GM21447 (cell line): ENCODE measurements at regions not wholly inside any gene's neighbourhood (a gene's known extent, or its start where the extent isn't known, plus 50 kb on each side); places are given as distances from the start of the nearest gene placed in this dataset.

Experiments
- ATAC-seq: cut with Tn5 transposase; IDR thresholded peaks from one replicate; pipeline ENCODE4 v1.9.1; 2021; ENCODE audit not compliant: unreplicated experiment

DNA sequence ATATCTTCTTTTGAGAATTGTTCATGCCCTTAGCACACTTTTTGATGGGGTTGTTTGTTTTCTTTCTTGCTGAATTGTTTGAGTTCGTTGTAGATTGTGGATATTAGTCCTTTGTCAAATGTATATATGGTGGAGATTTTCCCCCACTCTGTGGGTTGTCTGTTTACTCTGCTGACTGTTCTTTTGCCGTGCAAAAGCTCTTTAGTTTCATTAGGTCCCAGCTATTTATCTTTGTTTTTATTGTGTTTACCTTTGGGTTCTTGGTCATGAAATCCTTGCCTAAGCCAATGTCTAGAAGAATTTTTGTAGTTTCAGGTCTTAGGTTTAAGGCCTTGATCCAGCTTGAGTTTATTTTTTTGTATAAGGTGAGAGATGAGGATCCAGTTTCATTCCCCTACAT lies 1372.6 kb upstream of the TENM3 start:
- no peak for ATAC-seq

DNA sequence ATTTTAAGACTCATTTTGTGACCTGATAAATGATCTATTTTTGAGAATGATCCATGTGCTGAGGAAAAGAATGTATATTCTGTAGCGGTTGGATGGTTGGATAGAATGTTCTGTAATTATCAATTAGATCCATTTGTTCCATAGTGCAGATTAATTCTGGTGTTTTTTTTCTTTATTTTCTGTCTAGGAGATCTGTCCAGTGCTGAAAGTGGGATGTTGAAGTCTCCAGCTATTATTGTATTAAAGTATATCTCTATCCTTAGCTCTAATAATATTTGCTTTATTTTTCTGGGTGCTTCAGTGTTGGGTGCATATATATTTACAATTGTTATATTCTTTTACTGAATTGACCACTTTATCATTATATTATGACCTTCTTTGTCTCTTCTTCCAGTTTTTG lies 1344.9 kb upstream of the TENM3 start:
- no peak for ATAC-seq

DNA sequence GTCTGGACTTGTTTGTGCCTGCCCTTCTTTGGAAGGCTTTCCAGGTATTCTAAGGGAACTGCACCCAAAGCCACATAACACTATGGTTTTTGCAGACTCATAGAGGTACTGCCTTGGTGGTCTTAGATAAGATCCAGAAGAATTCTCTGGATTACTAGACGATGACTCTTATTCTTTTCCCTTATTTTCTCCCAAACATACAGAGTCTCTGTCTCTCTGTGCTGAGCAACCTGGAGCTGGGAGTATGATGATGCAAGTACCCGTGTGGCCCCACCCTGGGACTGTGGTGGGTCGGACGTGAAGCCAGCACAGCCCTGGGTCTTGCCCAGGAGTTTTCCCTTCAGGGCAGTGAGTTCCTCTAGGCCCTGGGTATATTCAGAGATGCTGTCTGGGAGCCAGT lies 1342.4 kb upstream of the TENM3 start:
- ATAC-seq: no peak

DNA sequence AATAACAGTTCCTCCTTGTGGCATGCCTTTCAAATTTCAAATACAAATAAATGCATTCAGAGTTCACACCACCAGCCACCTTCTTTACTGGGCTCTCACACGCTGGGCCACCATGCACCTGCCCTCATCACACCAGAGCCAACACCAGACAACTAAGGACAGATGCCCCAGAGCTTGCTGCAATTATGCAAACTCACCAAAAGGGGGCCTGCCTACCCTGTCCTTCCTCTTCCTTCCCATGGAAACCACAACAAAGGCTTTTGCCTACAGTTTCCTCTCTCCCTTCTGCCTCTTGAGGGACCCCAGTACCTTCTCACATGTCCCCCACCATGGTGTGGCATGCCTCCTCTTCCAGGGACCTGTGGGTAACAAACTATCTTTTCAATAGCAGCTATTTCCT lies 1333.9 kb upstream of the TENM3 start:
- ATAC-seq: no peak

DNA sequence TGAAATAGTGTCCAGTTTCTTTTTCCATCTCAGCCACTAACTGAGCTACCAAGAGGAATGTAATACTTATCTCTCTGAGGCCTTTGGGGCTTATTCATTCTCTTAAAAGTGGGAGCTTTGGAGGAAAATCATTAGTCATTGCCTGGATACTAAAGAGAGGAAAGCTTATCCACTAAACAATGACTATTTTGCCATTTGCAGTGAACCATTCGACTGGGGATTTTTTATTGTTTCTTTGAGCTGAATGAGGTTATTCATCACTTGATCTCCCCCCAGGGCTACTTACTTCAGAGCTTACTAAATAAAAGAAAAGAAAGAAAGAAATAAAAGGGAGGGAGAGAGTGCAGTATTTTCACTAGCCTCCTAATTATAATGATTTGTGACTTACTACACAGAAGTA lies 1329.5 kb upstream of the TENM3 start:
- ATAC-seq: no peak

DNA sequence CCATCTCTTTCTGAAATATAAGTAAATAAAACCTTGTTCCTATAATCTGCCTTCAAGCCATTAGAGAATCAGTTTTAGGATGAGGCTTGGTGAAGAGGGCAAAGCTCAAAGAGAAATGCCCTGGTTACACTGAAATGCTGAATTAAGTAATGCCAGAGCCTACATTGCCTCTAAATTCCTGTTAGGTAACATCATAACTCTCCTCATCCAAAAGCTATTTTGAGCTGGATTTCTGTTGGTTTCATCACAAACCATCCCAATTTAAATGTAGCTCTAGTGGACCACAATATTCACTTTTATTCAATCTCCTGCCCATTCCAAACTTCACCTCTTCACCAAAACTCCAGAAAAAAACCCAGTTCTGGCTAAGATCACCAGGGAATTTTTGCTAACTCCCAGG lies 1319.7 kb upstream of the TENM3 start:
- ATAC-seq: no peak

DNA sequence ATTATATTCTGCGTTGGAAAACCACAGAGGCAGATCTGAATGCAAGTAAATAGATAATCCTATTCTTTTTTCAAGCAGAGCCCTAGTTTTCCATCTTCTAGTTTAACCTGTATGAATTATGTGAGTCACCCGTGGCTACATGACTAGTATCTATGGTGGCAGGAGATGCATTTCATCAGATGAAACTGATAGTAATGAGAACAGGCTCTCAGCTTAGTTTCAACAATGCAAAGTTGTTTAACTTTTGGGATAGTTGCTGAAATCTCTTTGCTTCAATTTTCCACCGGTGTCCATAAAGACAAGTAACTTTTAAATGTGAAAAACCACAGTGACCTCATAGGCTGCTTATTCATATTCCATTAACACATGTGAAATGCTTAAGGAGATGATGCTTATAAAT lies 1317.4 kb upstream of the TENM3 start:
- no peak for ATAC-seq

DNA sequence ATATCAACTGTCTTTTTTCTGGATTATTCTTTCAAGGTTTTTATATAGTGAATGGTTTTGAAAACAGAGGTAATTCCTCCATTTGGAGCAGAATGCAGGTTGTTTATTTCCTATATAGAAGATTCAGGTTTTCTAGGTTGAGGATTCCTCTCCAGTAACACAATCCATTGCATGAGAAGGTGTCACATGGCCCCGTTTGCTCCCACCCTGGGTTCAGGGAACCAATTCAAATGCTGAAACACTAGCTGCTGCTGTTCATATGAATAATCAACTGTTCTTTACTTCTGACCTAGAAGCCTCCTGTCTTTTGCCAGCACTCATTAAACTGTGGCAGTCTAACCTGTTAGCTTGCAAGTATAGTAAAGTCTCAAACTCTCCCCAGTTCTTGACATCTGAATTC lies 1316.9 kb upstream of the TENM3 start:
- no peak for ATAC-seq

DNA sequence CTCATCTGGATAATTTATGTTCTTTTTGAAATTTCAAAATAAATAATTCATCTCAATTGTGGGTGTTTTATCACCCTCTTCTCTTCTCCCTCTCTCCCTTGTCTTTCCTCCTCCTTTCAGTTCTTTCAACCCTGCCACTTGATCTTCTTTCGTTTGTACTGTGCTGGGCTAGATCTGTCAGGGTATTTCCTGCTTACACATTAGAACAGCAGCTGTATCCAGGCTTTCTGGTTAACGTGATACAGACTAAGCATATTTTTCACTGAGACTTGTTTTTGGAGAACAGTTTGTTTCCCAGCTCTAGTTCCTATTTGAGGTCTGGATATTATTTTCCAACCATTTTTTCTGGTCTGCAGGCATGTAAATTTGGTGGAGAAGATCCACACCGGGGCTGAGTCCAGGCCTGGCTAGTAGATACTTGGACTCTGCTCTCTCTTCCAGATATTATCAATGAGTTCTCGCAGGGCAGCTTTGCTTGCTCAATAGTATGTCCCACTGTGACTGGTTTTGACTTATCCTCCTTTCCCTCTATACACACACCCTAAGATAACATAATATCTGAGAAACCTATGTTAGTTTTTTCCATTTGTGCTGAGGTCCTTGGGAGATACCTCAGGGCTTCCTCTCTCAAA lies 1310.7 kb upstream of the TENM3 start:
- no peak for ATAC-seq

DNA sequence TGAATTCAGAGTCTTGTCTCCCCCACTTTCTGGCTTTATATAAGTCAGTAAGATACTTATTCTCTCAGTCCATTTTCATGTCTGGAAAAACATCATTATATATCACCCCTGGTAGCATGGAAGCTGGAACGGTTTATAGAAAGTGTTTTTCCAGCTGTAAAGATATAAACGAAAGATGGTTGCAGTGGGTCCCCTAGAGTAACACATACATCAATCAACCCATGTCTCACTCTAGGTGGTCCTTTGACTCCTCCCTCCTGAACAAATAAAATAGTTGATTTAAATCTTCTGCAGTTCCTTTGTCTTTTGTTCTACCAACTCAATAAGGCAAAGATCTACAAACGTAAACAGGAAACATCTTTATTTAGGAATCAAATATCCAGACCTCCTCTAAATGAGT lies 1306.1 kb upstream of the TENM3 start:
- no peak for ATAC-seq

DNA sequence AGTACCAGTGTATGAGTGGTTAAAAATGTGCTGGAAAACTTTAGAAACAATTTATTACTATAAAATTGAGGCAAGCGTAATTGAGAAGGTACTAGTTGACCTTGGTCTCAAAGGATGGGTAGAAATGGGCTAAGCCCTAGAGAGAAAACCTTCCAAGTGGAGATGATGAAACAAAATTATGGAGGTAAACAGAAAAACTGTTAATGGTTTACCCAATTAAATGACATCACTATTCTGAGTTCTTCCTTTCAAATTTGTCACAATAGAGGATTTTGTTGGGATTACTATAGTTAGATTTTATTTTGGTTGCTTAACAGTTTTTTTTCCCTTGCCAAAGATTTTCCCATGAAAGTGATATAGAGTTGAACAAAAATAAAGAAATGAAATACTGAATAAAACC lies 1302.5 kb upstream of the TENM3 start:
- ATAC-seq: no peak

DNA sequence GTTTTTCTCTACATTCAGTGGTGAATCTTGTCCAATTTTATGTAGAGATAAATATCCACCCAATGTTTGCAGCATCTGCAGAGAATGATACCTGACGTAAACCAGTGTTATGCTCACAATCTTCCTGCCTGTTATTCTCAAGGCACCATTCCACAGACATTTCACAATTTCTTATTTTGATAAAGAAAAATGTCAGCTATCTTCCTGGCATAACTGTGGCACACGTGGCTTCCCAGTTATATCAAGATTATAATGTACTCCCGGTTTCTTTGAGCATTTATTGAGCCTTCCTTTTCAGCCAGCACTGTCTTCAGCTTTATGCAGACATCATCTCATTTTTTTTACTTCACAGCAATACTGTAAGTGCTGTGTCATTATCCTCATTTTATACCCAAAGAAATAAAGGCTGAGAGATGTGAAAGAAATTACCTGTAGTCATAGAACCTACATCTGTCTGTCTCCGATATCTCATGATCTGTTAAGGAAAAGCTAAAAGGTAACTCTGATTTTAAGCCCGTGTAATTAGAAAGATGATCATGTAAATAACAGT lies 1300.8 kb upstream of the TENM3 start:
- ATAC-seq: no peak

DNA sequence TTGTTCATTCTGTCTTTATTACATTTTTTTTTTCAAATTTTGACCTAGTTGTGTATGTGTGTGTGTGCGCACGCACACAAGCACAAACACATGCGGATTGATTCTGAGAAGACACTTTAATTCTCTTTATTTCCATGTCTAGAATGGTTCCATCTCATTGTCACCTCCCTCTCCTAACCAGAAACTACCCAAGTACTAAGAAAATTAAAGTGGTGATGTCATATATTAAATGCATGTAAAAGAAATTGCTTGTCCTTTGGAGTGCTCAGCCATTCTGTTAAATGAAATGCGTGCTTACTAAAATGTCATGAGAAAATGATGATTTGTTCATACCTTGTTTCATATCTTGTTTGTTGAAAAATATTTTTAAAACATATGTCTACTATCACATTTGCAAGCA lies 1297.0 kb upstream of the TENM3 start:
- ATAC-seq: no peak

DNA sequence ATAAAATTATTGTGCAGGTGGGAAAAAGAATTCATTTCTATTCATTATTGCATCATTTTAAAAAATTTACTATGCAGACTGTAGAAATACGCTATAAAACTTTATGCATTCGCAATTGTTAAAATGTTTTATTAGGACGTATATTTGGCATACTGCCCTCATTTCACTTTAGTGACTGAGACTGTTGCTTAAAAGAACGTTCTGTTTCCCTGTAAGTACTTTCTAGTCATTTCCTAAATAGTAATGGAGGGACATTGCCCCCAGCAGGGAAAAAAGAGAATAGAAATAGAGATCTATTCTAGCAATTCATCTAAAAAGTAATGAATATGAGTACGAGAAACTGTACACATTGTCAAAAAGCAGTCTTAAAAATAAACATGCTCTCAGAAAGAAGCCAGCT lies 1295.8 kb upstream of the TENM3 start:
- ATAC-seq: no peak

DNA sequence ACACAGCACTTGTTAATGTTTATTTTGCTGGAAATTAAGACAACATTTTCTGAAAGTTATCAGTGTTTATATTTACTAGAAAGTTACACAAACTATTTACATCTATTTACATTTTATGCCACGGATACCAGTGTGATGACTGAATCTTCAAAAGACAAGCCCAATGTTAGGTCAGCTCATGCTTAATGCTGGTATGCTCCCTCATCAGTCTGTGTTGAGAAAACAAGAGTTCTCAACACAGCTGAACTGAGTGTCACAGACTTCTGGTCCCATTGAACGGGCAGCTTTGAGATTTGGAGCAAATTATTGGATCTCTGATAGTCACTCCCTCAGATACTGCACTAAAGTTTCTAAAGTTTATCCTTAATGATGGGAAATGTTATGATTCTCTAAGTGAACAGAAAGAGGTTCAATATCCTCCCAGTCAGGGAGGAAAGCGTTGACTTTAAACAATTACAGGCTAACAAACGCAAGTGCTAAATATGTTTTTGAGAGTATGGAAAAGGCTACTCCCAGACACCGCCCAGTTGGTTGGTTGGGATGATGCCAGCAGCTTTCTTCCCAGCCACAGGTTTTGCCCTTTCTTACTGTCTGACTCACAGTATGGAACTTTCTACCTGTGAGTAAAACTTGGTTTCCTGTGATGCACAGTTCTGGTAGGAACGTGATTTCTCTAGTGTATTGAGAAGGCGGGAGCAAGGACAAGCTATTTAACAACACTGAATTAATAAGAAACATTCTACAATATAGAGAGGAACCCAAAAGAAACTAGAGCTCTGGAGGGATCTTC lies 1293.6 kb upstream of the TENM3 start:
- no peak for ATAC-seq

DNA sequence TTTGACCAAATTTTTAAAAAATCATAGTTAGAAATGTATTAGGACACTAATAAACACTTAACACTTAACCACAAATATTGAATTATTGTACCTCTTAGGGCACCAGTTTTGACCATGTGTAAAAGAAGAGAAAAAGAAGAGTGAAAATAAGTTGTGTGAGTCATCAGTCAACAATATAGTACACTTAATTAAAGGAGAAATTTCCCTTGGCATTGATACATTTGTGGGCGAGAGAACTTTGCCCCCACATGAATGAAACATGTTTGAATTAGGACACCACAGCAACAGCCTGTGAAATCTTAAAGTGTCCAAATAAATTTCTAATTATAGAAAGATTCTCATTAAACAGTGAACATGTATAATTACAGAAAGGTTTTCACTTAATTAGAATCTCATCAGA lies 1292.8 kb upstream of the TENM3 start:
- no peak for ATAC-seq

DNA sequence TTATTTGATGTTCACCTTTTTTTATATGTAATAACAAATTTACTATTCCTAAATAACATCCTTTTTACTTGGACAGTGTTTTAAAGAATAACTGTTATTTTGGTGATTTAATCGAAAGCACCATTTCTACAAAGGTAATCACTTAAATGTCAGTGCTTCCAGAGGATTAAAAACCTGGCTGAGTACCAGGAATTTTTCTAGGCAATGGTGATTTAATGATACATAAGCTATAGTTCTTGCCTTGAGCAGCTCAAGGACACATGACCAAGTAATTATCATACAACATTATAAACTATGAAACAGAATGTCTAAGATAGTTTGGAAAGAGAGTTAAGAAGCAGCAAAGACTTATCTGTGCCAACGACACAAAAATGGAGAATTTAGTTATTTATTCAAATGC lies 1291.9 kb upstream of the TENM3 start:
- ATAC-seq: no peak

DNA sequence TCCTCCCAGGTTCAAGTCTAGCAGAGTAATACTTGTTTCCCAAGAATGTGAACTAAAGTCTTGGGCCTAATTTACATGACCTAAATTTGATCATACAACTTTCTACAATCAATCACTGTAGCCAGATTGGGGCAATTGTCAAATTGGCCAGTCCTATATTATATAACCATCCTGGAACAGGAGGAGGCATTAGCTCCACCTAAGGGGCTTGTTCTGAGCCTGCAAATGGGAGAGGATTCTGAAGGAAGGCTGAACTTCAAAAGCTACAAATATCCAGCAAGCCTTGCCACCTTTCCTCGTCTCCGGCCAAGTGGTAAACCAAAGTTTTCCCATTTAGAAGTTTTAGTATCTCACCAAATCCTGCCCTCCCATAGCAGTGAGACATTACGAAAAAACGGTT lies 1289.6 kb upstream of the TENM3 start:
- ATAC-seq: no peak

DNA sequence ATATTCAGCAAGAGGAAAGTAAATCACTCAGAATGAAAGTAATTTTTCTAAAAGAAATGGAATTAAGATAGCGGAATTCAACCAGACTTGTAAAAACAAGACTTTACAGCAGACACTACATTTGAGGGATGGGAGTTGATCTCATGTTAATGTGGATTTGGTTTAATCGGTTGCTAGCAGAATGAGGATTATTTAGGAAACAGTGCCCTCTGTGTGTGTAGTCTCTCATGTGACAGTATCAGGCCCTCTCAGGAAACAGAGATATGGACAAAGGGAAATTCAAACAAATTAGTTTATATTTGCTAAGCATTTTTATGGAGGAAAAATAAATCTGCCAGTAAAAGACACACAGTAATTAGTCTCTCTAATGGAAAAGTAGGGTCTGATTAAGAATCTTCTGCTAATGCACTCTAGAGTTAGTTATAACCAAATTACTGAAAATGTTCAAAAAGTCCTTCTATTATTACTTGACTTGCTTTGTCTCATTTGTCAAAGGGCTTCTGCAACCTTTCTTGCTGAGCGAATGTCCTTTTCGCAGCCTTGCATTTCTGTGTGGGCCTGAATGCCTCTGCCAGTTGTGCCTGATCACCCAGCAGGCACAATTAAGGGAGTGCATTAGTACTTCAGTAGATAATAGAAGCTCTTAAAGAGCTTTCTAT lies 1282.3 kb upstream of the TENM3 start:
- ATAC-seq: no peak

DNA sequence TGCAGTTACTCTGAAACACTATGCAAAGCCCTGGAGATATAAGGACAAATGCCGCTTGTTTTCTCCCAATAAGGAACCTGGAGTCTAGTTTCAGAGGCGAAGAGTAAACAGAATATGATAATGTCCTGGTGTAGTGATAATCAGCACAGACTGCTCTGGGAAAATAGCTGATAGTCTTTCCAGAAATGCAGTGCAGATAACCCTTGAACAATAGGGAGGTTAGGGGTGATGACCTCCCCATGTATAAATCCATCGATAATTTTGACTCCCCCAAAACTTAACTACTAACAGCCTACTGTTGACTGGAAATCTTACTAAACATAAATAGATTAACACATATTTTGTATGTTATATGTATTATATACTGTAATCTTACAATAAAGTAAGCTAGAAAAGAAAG lies 1280.9 kb upstream of the TENM3 start:
- ATAC-seq: no peak

DNA sequence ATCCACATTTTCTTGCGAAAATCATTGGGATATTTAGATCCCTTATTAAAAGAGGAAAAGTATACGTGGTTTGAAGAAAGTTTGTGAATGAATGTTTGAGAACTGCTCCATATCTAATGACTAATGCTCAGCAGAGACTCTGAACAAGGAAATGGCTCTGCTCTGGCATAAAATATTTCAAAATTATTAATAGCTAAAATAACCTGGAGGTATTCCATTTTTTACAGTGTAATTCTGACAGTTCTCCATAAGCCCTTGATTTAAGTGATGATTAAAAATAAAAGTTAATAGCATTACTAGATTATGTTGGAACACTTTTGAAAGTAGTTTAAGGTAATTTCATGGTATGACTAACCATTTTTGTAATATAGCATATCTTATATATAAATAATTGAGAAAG lies 1276.9 kb upstream of the TENM3 start:
- no peak for ATAC-seq

DNA sequence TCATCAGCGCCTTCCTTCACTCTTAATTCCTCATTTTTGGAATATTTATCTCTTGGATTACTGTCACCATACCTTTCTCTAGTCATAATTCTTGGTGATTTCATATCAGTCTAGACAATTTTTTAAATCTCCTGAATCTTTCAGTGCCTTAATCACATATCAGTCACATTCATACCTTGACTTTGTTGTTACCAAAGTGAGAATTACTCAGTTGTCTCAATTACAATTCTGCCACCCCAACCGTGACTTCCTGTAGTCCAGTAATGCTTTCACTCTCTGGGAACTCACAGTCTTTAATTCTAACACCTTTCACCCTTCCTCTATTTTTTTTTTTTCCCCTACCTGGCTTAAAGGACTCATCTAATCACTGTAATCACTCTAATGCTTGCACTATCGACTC lies 1275.3 kb upstream of the TENM3 start:
- no peak for ATAC-seq
